Keratinocyte (primary cell): ENCODE measurements at regions not wholly inside any gene's neighbourhood (a gene's known extent, or its start where the extent isn't known, plus 50 kb on each side); places are given as distances from the start of the nearest gene placed in this dataset.

Experiments
- DNase-seq: peaks from one replicate; pipeline ENCODE4 v3.0.0-alpha.2; 2011; ENCODE audit warnings: low read depth, missing footprints, low spot score
- FAIRE-seq: peaks from 2 replicates; lab custom pipeline; 2011; peaks lifted over from hg19 to GRCh38; lab: Jason Lieb, UNC
- H2AFZ ChIP-seq: 2 replicates; pipeline ENCODE4 v1.6.0; 2012; ENCODE audit warnings: low read length, control low read depth, inconsistent platforms; ENCODE audit not compliant: control insufficient read depth
- H3K27ac ChIP-seq: 2 replicates; pipeline ENCODE4 v1.5.1; 2011; ENCODE audit warnings: low read length; ENCODE audit not compliant: control insufficient read depth, insufficient read depth
- H3K27me3 ChIP-seq: 3 replicates; pipeline ENCODE4 v1.6.0; 2011; ENCODE audit warnings: low read length; ENCODE audit not compliant: control insufficient read depth, insufficient read depth; ENCODE audit errors: extremely low read depth
- H3K36me3 ChIP-seq, 2 experiments: 2 replicates in 1 of 2; 3 replicates in 1 of 2; pipeline ENCODE4 v1.5.1; 2011; ENCODE audit warnings: low read length in 2 of 2, mild to moderate bottlenecking in 1 of 2; ENCODE audit not compliant: control insufficient read depth in 2 of 2, insufficient read depth in 2 of 2; ENCODE audit errors: extremely low read depth in 1 of 2
- H3K4me1 ChIP-seq: 3 replicates; pipeline ENCODE4 v1.5.1; 2011; ENCODE audit warnings: low read length; ENCODE audit not compliant: control insufficient read depth, insufficient read depth; ENCODE audit errors: extremely low read depth
- H3K4me2 ChIP-seq: 3 replicates; pipeline ENCODE4 v1.6.0; 2011; ENCODE audit warnings: low read depth, low read length; ENCODE audit not compliant: control insufficient read depth, insufficient read depth; ENCODE audit errors: extremely low read depth
- H3K4me3 ChIP-seq, 3 experiments: fragments of 200-600 bp in 1 of 3; sonication (generic) in 1 of 3; 2 replicates in 2 of 3; 3 replicates in 1 of 3; pipeline ENCODE4 v1.5.1; 2011 to 2016; ENCODE audit warnings: low read length in 3 of 3, mild to moderate bottlenecking in 3 of 3, control low read depth in 2 of 3, inconsistent platforms in 1 of 3, low read depth in 1 of 3, mixed read lengths in 1 of 3, mixed run types in 1 of 3, moderate library complexity in 1 of 3; ENCODE audit not compliant: control insufficient read depth in 2 of 3, insufficient read depth in 2 of 3; ENCODE audit errors: extremely low read depth in 1 of 3
- H3K79me2 ChIP-seq: 2 replicates; pipeline ENCODE4 v1.6.0; 2012; ENCODE audit warnings: low read length; ENCODE audit not compliant: control insufficient read depth, insufficient read depth
- H3K9ac ChIP-seq: 3 replicates; pipeline ENCODE4 v1.6.0; 2011; ENCODE audit warnings: low read length; ENCODE audit not compliant: control insufficient read depth, insufficient read depth; ENCODE audit errors: extremely low read depth
- H3K9me1 ChIP-seq: 3 replicates; pipeline ENCODE4 v1.6.0; 2011; ENCODE audit warnings: low read length; ENCODE audit not compliant: control insufficient read depth, insufficient read depth; ENCODE audit errors: extremely low read depth
- H3K9me3 ChIP-seq: 2 replicates; pipeline ENCODE4 v1.5.1; 2012; ENCODE audit warnings: low read depth, low read length; ENCODE audit not compliant: control insufficient read depth
- H4K20me1 ChIP-seq: 3 replicates; pipeline ENCODE4 v1.6.0; 2011; ENCODE audit warnings: low read length; ENCODE audit not compliant: control insufficient read depth, insufficient read depth; ENCODE audit errors: extremely low read depth
- EZH2 ChIP-seq: IDR thresholded peaks from one replicate; pipeline ENCODE4 v1.6.1; 2012; ENCODE audit warnings: inconsistent platforms, mild to moderate bottlenecking, low read length, moderate library complexity
- dilution Hi-C: fragments of 300-500 bp; cut with MboI; formaldehyde crosslinking; loops from one replicate; pipeline ENCODE4 v1.7.0; 2020; ENCODE audit warnings: low sequenced_read_pairs; ENCODE audit not compliant: extremely low pct_ligation_motif_present
- TF ChIP-seq, protein P1 (sequence below), 3 experiments: IDR thresholded peaks in 1 of 3; conservative IDR thresholded peaks in 1 of 3; optimal IDR thresholded peaks in 1 of 3; 2 replicates in 2 of 3; 3 replicates in 1 of 3; pipeline versions ENCODE3 to v1.5.1; 2011; ENCODE audit warnings: low read length in 3 of 3, mild to moderate bottlenecking in 3 of 3, moderate library complexity in 2 of 3, control low read depth in 1 of 3, inconsistent platforms in 1 of 3; ENCODE audit not compliant: insufficient read depth in 2 of 3; ENCODE audit errors: extremely low read depth in 1 of 3

GRCh38 chr2:120670371-120670770, 65.3 kb upstream of the GLI2 start:
- DNase-seq (no peak), FAIRE-seq (no peak)
- no peak overlapping the region for H3K4me2 ChIP-seq
- no peak for TF ChIP-seq EZH2
- TF ChIP-seq, protein P1, sequence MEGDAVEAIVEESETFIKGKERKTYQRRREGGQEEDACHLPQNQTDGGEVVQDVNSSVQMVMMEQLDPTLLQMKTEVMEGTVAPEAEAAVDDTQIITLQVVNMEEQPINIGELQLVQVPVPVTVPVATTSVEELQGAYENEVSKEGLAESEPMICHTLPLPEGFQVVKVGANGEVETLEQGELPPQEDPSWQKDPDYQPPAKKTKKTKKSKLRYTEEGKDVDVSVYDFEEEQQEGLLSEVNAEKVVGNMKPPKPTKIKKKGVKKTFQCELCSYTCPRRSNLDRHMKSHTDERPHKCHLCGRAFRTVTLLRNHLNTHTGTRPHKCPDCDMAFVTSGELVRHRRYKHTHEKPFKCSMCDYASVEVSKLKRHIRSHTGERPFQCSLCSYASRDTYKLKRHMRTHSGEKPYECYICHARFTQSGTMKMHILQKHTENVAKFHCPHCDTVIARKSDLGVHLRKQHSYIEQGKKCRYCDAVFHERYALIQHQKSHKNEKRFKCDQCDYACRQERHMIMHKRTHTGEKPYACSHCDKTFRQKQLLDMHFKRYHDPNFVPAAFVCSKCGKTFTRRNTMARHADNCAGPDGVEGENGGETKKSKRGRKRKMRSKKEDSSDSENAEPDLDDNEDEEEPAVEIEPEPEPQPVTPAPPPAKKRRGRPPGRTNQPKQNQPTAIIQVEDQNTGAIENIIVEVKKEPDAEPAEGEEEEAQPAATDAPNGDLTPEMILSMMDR (optimal IDR thresholded peaks at IDR 0.05 in 1 of 3, IDR thresholded peaks at IDR 0.05 in 1 of 3, conservative IDR thresholded peaks at IDR 0.05 in 1 of 3; ENCODE audit: extremely low read depth in 1 of 3, insufficient read depth in 2 of 3, low read length in 3 of 3), result no peak
- no peaks in the 10 kb centered on the region for H3K9me1 ChIP-seq
- H3K4me1 ChIP-seq, result no peaks in the 10 kb centered on the region
- no peak overlapping the region for H3K4me3 ChIP-seq
- no peaks in the 10 kb centered on the region for H3K79me2 ChIP-seq
- dilution Hi-C loops, result no loop called here
- no peak overlapping the region for H3K9ac ChIP-seq
- H3K27ac ChIP-seq, result no peak overlapping the region
- no peaks in the 10 kb centered on the region for H4K20me1 ChIP-seq
- peaks cover 22% of the 10 kb centered on the region for H3K27me3 ChIP-seq
- H3K36me3 ChIP-seq, result no peaks in the 10 kb centered on the region
- peaks cover 3% of the 10 kb centered on the region for H3K9me3 ChIP-seq
- no peak overlapping the region for H2AFZ ChIP-seq

DNA sequence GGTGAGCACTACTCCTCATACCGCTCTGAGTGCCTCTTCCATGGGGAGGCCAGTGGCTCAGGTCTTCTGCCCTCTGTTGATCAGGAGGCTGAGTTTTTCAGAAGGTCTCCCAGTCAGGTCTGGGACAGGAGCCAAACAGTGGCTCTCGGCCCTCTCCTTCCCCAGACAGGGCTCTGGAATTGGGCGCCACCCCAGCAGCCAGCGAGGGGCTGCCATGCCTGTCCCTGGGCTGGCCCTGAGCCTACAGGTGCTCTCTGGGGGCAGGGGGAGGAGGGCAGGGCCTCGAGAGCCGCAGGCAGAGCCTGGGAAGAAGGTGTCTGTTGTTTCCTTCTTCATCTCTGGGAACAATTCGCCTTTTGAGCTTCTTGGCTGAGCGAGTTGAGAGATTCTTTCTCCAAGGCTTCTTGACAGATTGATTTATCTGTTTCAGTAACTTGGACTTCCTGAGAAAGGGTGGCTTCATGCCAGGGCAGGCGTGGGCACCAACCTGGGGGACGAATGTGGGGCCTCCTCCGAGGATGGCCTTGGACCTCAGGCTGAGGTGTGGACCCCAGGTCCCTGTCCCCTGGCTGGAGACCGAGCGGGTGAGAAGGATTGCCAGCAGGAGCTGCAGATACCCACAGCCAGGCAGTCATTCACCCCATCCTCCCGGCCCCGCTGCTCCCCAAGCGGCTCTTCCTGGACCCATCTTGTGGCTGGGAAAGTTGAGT, 64.7 kb upstream of the GLI2 start:
- dilution Hi-C loops, result no loop called here
- H3K4me3 ChIP-seq, result no peak overlapping the region
- H3K9me1 ChIP-seq, result no peaks in the 10 kb centered on the region
- H3K4me2 ChIP-seq, result no peak overlapping the region
- DNase-seq, result no peak
- no peak overlapping the region for H2AFZ ChIP-seq
- H3K9ac ChIP-seq, result no peak overlapping the region
- no peaks in the 10 kb centered on the region for H4K20me1 ChIP-seq
- H3K79me2 ChIP-seq, result no peaks in the 10 kb centered on the region
- no peak overlapping the region for H3K27ac ChIP-seq
- peaks cover 22% of the 10 kb centered on the region for H3K27me3 ChIP-seq
- no peak for FAIRE-seq
- TF ChIP-seq EZH2, result no peak
- TF ChIP-seq, protein P1 (optimal IDR thresholded peaks at IDR 0.05 in 1 of 3, IDR thresholded peaks at IDR 0.05 in 1 of 3, conservative IDR thresholded peaks at IDR 0.05 in 1 of 3; ENCODE audit: extremely low read depth in 1 of 3, insufficient read depth in 2 of 3, low read length in 3 of 3), result no peak
- H3K9me3 ChIP-seq, result peaks cover 3% of the 10 kb centered on the region
- no peaks in the 10 kb centered on the region for H3K36me3 ChIP-seq
- no peaks in the 10 kb centered on the region for H3K4me1 ChIP-seq
